HG02588 (cell line): ENCODE measurements at regions not wholly inside any gene's neighbourhood (a gene's known extent, or its start where the extent isn't known, plus 50 kb on each side); places are given as distances from the start of the nearest gene placed in this dataset.
"Not testable (repeated sequence)": the region's sequence is repeated elsewhere in the genome, so short reads cannot be mapped to it uniquely, and the experiment has no call there.

Experiments
- ATAC-seq: cut with Tn5 transposase; IDR thresholded peaks from one replicate; pipeline ENCODE4 v1.9.1; 2021; ENCODE audit warnings: mild to moderate bottlenecking, moderate library complexity; ENCODE audit not compliant: unreplicated experiment

- ATAC-seq, result no peak
These were observed 55.5 kb downstream of the PRR15 start for GRCh38 chr7:29619111-29619510.

GRCh38 chr7:29619848-29620555, 56.4 kb downstream of the PRR15 start:
- no peak for ATAC-seq

- ATAC-seq, result no peak
These were observed 56.9 kb downstream of the PRR15 start for GRCh38 chr7:29620556-29620930.

GRCh38 chr7:29622335-29623265, 59.0 kb downstream of the PRR15 start:
- ATAC-seq, result no peak

GRCh38 chr7:29623973-29624372, 60.3 kb downstream of the PRR15 start:
- ATAC-seq, result no peak

GRCh38 chr7:29626730-29627129, 63.1 kb downstream of the PRR15 start:
- no peak for ATAC-seq

- no peak for ATAC-seq
These were observed 64.0 kb downstream of the PRR15 start for GRCh38 chr7:29627631-29628030.

- ATAC-seq, result no peak
These were observed 65.9 kb downstream of the PRR15 start for GRCh38 chr7:29629507-29629906.

- not testable (repeated sequence) for ATAC-seq
These were observed 71.7 kb downstream of the PRR15 start for GRCh38 chr7:29635067-29636008.

GRCh38 chr7:29636009-29636351, 72.3 kb downstream of the PRR15 start:
- no peak for ATAC-seq

GRCh38 chr7:29637374-29637773, 73.7 kb downstream of the PRR15 start:
- ATAC-seq, result no peak

GRCh38 chr7:29638841-29639240, 75.2 kb downstream of the PRR15 start:
- ATAC-seq, result not testable (repeated sequence)

GRCh38 chr7:29639386-29639785, 75.8 kb downstream of the PRR15 start:
- ATAC-seq, result no peak

GRCh38 chr7:29639886-29640595, 76.4 kb downstream of the PRR15 start:
- no peak for ATAC-seq

GRCh38 chr7:29641651-29642050, 78.0 kb downstream of the PRR15 start:
- no peak for ATAC-seq

- no peak for ATAC-seq
These were observed 79.0 kb downstream of the PRR15 start for GRCh38 chr7:29642494-29643155.

- not testable (repeated sequence) for ATAC-seq
These were observed 82.5 kb downstream of the PRR15 start for GRCh38 chr7:29646116-29646515.

- ATAC-seq, result no peak
These were observed 83.5 kb downstream of the PRR15 start for GRCh38 chr7:29647020-29647654.

- not testable (repeated sequence) for ATAC-seq
These were observed 84.1 kb downstream of the PRR15 start for GRCh38 chr7:29647691-29648210.
